NCI-H146 treated with DMSO at 0.1 percent for 48 hours (cell line): ENCODE measurements at regions not wholly inside any gene's neighbourhood (a gene's known extent, or its start where the extent isn't known, plus 50 kb on each side); places are given as distances from the start of the nearest gene placed in this dataset.

Source experiments
- DNase-seq: peaks from one replicate; lab custom pipeline; 2025; ENCODE audit not compliant: unreplicated experiment; lab: John Stamatoyannopoulos, UW

DNA sequence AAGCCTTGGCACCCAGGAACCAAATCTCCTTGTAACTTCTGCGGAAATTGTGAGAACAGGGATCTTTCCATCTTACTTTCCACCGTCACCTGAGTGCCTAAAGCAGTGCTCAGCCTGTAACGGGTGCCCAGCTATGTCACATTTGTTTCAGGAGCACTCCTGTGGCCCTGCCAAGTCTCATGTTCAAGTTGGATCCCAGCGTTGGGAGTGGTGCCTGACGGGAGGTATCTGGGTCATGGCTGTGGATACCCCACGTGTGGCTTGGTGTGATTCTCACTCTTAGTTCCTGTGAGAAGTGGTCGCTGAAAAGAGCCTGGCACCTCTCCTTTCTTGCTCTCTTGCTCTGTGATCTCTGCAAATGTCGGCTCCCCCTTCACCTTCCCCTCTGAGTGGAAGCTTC, 114.9 kb downstream of the UQCRFS1 start:
- no peak for DNase-seq

DNA sequence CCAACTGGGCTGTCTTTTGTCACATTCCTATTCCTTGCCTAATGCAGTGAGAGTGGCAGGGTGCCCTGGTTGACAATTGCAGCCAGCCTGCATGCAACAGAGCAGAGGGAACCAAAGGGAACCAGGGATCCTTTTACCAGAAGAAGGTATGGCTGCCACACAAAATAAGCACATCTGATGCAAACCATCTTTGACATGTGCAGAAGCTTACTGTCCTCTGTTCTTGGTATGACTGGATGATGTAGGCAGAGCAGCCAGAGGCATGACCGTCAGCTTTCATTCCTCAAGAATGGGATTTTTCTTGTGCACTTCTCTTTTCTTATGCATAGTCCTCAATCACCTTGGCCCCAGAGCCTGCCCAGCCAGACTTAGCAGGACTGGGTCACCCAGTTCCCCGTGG, 116.1 kb downstream of the UQCRFS1 start:
- DNase-seq, result no peak

DNA sequence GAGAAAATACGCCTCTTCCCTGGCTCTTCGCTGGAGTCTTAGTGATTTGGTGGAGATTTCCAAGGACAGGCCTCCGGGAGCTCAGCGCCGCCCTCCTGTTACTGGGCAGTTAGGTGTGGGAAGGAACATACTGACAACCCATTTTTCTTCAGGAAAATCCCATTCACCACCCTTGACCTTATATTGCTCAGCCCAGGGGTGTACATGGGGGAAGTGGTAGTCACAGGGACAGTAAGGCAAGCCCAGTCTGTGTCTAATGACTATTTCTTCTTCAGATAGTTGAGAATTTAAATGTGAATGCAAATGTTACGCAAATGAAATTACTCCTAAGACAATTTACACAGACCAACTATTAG, 119.4 kb downstream of the UQCRFS1 start:
- DNase-seq, result no peak

DNA sequence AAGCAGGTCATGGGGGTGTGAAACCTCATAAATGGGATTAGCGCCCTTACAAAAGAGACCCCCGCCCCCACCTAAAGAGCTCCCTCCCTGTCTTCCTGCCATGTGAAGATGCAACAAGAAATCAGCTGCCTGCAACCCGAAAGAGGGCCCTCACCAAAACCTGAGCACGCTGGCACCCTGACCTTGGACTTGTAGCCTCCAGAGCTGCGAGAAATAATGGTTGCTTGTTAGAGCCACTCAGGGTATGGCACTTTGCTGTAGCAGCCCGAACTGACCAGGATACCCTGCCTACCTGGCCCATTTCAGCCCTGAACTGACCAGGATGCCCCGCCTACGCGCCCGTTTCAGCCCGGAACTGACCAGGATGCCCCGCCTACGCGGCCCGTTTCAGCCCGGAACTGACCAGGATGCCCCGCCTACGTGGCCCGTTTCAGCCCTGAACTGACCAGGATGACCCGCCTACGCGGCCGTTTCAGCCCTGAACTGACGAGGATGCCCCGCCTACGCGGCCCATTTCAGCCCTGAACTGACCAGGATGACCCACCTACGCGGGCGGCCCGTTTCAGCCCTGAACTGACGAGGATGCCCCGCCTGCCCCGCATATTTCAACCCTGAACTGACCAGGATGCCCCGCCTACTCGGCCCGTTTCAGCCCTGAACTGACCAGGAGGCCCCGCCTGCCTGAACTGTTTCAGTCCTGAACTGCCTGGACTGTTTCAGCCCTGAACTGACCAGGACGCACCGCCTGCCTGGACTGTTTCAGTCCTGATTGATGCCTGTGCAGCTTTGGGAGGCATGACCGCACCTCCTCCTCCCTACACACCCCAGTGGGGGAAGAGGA, 120.0 kb downstream of the UQCRFS1 start:
- DNase-seq, result no peak

DNA sequence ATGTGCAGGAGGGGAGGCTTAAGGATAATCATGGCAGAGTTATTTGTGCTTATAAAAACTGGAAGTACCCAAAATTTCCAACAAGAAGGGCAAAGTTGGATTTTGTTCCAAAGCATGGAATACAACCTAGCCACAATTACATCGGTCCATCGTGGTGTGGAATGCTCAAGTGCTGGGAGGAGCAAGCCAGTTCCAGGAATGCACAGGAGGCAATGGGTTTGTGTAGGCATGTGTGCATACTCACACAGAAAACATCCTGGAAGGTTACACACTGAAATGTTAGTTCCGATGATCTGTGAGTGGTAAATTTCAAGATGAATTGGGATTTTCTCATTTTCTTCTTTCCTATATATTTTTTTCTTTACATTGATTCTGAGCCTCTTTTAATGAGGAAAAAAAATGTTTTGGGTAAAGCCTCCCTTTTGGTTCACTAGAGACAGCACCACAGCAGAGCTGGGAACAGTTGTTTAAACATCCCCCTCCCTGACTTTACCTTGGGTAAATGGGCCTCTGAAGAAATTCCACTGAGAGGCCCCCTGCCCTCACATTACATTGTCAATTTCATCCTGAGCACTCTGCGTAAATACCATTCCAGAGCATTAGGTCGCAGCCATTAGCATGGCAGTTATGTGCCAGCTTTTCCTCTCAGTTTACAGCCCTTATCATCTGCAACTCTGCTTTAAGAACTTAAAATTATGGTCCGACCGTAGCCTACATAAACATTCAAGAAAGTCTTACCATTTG, 122.0 kb downstream of the UQCRFS1 start:
- DNase-seq, result no peak

DNA sequence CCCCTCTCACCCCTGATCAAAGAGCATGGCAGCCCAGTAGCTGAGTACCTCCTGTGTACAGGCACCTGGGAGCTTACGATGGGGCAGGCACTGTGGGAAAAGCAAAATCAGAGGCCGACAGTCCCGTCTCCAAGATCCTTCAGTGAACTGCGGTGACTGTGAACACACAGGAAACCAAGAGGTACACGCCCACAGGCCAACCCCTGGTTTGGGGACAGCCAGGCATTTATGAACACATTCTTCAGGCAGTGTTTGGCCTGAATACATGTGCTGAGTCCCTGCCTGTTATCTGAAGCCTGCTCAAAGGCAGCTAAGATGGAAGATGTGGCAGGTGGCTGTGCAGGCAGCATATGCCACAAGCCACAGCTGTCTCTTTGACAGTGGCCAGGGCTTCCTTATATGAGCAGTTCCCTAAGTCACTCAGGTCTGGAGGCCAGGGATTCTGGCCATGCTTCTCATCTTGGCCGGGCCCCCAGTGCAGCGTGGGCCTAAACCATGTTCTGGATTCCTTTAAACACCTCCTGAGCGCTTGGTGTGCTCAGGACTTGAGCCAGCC, 123.6 kb downstream of the UQCRFS1 start:
- DNase-seq, result no peak

DNA sequence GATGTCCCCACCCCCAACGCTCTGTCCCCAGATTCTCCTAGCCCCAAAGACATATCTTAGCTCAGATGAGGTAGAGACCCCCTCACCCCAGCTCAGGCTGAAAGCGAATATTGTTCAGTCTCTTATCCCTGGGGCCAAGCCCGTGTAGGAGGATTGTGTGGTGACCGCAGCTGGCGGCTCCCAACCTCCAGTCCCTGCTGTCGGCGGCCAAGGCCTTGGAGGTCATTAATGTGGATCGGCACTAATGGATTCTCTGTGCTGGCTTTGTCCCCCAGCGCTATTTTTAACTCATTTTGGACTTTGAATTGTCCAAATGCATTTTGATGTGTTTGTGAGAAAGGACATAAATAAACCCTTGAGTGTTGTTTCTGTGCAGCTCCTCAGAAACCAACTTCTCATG, 124.2 kb downstream of the UQCRFS1 start:
- DNase-seq, result no peak

DNA sequence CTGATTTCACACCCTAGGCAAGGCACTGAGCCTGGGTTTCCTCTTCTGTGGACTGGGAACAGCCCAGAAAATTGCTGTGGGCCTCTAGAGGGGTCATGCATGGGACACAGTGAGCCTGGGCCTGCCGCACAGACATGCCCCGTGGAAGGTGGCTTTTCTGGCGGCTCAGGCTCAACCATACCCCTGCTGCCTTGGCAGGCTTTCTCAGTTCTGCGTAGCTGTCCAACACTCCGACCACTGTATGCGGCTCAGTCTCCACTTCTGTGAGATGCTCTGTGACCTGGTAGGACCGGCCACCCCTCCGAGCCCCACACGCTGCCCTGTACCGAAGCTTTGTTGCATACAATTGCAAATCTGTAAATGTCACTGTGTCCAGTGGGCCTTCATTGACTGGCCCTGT, 126.3 kb downstream of the UQCRFS1 start:
- DNase-seq, result no peak

DNA sequence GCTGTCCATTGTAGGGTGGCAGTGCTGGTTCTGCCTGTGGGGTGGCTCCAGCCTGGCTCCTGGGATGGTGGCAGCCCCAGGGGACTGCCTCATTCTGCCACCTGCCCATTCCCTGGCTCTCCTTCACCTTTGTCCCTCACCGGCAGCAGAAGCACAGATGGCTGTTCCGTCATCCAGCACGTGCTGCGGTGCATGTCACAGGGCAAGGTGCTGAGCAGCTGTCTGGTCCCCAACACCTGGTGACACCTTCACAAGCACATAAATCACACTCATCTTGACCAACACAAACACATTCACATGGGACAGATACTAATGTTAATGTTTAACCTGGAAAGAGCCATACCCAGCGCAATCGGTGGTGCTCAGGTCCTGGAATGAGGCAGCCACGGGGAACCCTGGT, 126.8 kb downstream of the UQCRFS1 start:
- no peak for DNase-seq

DNA sequence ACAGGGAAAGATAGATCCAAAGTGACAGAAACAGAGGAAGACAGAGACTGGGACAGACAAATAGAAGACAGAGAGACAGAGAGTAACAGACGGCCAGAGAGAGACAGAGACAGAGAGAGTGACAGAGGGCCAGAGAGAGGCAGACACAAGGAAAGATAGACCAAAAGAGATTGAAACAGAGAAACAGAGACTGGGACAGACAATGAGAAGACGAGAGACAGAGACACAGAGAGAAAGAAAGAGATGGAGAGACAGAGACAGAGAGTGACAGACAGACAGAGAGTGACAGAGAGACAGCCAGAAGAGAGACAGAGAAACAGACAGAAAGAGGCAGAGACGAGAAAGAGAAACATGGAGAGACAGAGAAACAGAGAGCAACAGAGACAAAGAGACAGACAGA, 127.3 kb downstream of the UQCRFS1 start:
- no peak for DNase-seq

DNA sequence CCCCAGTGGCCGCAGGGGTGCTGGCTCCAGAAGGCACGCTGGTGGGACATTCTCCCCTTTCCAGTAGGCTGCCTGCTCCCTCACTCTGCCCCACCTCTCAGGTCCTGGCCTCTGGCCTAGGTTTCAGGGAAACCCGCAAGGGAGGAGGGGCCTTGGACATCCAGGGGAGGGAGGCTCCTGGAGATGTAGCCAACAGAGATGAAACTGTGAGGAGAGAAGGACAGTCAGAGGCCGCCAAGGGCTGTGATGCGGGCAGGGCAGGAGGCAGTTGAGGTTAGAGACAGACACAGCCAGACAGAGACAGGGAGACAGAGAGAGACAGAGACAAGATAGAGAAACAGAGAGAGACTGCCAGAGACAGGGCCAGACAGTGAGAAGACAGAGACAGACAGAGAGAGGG, 127.7 kb downstream of the UQCRFS1 start:
- no peak for DNase-seq

DNA sequence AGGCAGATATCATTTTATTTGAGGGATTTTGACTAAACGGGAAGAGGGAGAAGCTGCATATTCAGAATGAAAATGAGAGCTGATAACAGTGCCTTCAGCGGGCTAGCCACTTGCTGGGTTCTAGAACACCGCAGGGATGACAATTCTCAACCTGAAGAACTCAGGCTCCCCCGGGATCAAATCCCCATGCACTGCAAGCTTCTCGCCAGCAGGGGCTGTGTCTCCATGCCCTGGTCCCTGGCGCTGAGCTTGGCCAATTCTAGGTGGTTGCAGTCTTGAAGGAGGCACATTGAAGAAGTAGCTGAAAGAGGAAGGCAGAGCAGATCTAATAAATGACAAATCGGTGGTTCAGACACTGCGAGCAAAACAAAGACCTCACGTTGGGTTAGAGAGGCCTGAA, 128.7 kb downstream of the UQCRFS1 start:
- DNase-seq, result no peak

DNA sequence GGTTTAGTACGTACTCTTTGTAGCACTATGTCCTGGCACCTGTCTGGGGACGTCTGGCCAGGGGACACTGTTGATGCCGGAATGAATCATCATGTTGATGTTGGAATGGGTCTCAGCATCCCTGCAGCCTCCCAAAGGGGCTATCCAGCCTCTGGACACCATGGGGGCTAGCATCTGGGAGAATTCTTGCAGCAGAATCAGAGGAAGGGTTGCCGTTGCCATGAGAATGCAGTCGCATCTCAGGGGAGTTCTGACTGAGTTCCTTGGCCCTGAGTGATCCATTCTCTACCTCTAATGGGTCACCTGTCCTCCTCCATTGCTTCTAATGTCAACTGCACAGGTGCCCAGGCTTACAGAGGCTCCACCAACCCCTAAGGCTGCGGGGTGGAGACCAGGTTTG, 129.1 kb downstream of the UQCRFS1 start:
- DNase-seq, result no peak

DNA sequence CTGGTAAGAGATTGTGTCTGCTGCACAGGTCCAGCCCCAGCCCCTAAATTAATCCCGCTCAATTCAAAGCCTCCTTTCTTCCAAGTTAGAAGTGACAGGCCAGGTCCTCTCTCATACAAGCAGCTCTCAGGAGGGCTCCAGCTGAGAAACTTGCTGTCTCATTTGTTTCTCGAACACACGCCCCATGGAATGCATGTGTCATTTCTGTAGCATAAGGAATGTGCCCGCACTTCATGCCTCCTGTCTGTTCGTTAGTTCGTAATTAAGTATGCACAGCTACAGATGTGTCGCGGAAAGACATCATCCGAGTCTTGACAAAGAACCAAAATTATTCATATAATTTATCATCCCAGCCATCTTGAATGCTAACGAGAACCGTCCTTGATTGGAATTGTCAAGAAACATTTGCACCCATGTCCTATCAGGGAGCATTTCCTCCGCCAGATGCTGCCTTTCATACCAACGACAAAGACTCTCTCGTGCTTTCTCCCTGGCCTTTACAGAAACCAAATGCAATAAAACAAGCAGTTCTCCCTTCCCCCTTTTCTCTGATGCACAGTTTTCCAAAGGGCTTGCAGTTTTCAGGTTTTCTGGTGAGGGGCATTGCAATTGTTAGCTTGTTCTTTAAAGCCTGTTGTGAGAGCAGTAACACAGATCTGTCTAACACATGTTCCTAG, 133.5 kb downstream of the UQCRFS1 start:
- no peak for DNase-seq

DNA sequence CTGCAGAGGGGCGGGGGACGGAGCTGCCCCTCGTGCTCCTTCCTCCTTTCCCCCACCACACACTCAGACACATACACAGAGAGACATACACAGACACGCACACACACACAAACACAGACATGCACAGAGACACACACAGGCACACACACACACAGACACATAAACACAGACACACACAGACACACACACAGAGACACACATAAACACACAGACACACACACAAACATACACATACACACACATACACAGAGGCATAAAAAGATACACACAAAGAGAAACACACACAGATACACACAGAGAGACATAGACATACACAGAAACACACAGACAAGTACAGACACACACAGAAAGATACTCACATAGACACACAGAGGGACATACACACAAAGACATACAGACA, 136.0 kb downstream of the UQCRFS1 start:
- DNase-seq, result no peak

DNA sequence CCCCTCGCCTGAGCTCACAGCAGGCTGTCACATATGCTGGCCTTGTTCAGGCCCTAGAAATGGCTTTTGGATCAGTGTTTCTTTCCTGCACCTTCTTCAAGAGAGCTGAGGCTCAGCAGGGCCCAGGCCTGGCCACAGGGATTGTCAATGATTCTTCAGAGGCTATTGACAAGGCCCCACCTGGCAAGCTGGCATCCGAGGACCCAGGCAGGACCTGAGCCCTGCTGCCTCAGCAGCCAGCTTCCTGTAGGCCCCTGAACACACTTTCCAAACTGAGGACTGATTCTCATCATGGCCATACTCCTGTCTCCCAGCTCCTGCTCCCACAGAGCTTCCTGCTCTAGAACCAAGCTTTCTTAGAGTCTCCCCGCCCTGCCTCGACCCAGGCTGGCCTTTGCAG, 136.8 kb downstream of the UQCRFS1 start:
- no peak for DNase-seq

DNA sequence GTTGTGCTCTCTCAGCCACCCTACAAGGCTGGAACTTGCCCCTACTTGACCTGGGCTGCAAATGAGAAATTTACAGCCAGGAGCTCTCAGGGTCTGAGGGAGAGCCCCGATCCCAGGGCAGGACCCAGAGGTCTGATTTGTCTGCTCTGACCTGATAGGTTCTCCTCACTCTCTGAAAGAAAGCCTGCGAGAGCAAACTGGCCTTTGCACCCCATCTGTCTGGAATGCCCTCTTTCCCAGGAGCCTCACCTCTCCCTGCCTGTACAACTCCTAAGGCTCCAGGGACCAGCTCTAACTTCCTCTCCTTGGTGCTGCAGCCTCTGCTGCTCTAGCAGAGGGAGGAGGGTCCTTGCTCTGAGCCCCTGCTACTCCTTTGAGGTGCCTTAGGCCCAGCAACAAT, 137.8 kb downstream of the UQCRFS1 start:
- DNase-seq, result no peak

DNA sequence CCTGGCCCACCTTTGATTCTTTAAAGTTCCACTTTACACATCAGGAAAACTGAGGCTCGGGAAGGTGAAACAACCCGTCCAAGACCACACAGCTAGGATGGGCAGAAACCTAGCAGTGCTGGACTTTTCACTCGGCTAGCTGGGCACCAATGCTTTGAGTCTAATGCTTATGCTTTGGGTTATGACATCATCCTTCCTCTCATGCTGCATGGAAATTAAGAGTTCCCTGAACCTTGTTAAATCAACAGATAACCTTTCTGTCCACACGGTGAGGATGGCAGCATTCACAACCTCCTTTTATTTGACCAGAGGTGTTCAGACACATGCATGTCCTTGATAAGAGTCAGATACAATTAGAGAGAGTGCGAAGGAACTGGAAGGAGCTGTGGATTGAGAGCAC, 138.4 kb downstream of the UQCRFS1 start:
- DNase-seq, result no peak

DNA sequence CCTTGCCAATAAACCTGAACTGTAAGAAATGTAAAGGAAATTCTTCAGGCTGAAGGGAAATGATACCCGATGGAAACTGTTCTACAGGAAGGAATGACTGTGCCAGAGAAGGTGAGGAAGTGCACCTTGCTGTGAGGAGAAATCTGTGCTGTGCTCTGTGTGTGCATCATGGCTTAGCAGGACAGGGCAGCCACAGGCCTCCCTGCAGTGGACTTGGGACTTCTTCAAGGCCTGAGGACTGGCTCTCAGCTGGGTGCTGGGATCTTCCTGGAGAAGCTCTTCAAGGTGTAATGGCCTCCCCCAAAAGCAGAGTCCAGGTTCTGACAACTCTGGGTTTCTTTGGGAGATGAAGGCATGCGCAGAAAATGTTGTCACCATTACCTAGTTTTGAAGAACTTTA, 145.1 kb downstream of the UQCRFS1 start:
- no peak for DNase-seq

DNA sequence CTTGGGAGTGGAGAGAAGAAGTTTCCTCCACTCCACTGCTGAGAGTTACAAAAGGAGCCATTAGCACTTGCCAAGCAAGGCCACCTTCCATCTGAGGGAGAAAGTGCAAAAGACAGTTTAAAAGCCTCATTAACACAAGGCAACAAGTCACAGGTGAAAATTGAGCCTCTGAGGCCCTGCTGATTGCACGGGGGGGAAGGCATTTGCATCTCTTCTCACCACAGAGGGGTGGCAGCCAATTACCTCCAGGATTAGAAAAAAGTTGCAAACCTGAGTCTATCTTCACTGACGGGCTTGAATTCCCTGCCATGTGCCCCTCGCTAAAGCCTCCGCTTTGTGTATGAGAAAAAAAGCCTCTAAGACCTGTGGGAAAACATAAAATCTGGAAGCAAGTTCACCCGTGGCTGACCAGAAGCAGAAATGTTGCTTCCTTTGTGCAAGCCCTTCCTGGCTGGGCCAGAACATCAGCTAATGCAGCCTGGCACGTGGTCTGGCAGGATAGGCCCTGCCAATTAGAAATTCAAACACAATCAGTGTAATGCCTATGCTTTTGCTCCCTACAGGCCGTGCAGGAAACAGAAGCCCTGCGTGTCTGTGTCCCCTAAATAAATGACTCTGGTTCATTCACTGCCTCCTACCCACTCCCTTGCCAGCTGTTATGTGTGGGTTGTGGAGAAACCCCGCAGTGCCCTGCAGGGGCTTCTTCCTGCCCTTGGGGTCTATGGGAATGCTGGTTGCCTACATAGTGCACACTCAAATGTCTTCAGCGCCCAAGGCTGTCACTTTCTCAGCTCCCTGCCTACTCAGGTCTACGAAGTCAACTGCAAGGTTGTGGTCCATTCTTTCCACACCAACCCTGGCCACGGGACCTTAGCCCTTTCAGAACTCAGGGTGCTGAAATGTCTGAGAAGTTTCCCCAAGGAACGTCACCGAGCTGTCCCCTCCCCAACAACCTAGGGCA, 150.2 kb downstream of the UQCRFS1 start:
- DNase-seq, result no peak
